GM18507 (cell line): ENCODE measurements at regions not wholly inside any gene's neighbourhood (a gene's known extent, or its start where the extent isn't known, plus 50 kb on each side); places are given as distances from the start of the nearest gene placed in this dataset.

Experiments used
- DNase-seq: peaks from one replicate; pipeline ENCODE4 v3.0.0; 2011; ENCODE audit warnings: low read depth; ENCODE audit not compliant: insufficient read length; ENCODE audit errors: extremely low spot score
- FAIRE-seq: peaks from 2 replicates; lab custom pipeline; 2011; peaks lifted over from hg19 to GRCh38; lab: Jason Lieb, UNC

DNA sequence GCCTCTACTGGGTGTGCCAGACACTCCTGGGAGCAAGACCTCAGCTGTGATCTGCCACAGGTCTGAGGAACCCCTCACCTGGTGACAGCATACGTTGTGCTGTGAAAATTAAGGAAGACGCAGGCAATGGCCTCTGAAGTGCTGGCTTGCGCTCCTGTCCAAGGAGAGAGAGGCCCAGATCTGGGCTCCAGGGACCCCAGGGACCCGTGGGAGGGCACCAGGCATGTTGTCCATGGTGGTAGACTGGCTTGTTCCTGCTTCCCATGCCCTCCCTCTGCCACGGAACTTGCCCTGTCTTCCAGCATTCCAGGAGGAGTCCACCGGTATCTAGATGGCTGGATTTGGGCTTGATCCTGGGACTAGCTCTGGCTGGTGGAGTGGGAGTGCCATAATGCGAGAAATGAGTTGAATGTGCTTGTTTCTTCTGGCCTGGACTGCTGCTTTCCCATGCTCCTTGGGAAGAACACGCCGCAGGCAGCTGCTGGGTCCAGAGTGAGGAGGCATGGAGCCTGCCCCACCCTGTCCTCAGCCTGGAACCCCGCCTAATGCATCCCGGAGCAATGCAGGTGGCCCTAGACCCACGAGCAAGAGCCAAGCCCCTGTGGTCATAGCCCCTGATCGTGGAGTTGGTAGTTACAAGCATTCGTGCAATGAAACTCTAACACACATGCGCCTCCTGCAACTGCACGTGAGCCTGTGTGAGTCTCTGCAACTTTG, 190.2 kb downstream of the TEX29 start:
- no peak for FAIRE-seq
- no peak for DNase-seq

DNA sequence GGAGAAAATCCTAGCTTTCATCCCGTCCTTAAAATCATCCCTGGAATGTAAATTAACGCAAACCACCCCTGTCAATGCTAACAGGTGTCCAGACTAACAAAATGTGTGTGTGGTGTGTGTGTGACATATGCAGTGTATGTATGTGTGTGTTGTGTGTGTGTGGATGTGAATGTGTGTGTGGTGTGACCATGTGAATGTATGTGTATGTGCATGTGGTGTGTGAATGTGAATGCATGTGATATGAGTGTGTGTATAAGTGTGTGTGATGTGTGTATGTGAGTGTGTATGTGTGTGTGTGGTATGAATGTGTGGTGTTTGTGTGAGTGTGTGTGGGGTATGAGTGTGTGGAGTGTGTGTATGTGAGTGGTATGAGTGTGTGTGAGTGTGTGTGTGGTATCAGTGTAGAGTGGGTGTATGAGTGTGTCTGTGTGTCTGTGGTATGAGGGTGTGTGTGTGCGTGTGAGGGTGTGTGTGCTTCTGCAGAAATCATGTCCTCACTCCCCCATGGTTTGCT, 190.8 kb downstream of the TEX29 start:
- FAIRE-seq, result no peak

DNA sequence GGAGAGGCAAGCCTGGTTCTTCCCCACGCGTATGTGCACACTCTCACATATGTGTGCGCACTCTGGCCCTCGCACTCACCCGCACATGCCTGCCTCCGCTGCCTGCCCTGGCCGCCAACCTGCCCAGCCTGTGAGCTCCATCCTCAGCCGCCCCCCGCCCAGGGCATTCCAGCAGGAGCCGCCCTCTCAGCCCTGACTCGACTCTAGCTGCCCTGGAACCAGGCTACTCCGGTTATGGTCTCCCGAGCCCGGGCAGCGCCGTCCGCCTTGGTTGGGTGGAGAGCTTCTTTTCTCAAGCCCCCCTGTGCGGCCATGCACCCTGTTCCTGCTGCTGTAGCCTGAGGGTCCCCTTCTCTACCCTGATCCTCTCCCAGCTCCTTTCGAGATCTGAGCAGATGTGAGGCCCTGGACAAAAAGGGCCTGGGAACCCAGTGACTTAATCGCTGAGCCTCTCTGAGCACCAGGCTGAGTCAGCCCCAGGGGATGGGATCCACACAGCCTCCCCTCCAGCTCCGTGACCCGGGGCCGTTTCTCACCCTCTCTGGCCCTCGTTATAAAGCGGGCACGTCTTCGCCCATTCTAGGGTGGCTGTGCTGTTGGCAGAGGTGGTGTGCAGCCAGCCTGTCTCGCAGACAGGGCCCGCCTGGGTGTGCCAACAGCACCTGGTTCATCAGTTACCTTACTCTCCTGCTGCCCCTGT, 191.5 kb downstream of the TEX29 start:
- FAIRE-seq, result no peak
- DNase-seq, result no peak

More for the DNA sequence above, 190.8 kb downstream of the TEX29 start:
- DNase-seq, result no peak

DNA sequence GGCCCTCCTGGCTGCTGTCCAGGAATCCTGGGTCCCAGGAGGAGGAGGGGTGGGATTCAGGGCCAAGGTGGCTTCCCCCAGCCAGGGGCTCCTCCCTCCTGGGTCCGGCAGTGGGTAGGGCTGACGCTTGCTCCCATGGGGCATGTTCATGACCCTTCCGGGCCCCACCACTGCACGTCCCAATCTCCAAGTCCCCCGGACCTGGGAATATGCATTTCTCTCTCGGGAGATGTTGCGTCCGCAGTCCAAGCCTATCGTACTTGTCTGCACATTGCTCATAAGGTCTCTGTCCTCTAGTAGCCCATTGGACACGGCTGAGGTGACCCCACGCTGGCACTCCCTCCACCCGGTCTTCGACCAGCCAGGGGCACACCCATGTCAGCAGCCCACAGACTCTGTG, 192.3 kb downstream of the TEX29 start:
- FAIRE-seq, result no peak
- no peak for DNase-seq

DNA sequence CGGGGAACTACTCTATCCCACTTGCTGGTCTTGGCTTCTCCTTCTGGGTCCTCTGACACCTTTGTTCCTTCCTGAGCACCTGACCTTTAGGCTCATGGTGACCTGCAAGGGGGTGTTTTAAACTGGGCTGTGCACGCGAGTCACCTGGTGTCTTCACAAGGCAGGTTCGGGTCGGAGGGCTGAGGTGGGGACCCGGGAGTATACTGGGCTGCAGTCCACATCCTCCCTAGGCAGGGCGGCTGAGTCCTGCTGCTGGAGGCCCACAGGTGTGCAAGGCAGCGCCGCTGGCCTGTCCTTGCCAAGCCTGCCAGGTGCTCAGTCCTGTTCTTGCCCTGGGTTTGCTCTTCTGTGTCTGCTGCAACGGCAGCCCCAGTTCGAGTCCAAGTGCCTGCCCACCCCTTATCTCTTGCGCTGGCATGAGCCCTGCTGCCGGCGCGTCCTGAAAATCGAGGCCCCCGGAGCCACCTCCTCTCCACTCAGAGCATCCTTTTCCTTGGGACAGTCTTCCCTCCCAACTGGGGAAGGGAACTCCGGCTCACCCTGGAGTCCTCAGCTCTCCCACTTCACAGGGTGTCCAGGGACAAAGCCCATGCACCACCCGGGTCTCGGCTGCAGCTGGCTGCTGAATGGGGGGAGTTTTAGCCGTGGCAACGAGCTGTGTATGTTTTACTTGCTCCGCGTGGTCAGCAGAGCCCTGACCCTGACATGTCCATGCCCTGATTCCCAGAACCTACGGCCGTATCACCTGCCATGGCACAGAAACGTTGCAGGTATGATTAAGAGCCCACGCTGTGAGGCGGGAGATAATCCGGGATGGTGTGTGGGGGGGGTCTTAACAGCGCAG, 193.5 kb downstream of the TEX29 start:
- no peak for DNase-seq
- no peak for FAIRE-seq

DNA sequence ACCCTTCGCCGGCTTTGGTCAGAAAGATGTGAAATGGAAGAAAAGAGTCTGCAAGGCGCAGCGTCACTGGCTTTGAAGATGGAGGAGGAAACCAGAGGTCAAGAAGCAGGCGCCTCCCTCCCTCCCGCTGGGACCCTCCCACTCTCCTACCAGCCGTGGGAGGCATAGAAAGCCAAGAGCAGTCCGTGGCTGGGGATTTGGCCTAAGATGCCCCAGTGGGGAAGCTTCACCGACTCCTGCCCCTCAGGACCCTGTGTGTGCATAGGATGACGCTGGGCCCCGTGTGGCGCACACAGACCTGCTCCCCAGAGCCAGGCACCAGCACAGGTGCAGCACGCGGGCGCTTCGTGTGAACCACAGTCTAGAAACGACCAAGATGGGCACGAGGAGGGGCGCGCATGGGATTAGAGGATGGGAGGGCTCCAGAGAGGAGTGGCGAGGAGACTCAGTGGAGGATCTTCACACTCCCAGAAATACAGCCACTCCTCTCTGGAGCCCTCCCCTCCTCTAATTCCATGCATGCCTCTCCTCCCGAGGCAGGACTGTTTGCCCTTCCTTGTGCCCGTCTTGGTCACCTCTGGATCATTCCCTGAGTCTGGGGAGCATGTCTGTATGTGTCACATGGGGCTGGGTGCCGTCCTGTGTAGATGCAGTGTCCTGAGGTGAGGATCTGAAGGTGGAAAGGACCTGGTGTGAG, 194.3 kb downstream of the TEX29 start:
- DNase-seq, result no peak
- no peak for FAIRE-seq

DNA sequence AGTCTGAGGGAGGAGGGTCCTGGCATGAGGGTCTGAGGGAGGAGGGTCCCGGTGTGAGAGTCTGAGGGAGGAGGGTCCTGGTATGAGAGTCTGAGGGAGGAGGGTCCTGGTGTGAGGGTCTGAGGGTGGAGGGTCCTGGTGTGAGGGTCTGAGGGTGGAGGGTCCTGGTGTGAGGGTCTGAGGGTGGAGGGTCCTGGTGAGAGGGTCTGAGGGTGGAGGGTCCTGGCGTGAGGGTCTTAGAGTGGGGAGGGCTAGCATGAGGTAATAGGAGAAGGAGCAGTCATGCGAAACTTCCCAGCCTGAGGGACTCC, 194.8 kb downstream of the TEX29 start:
- FAIRE-seq (no peak), DNase-seq (no peak)

DNA sequence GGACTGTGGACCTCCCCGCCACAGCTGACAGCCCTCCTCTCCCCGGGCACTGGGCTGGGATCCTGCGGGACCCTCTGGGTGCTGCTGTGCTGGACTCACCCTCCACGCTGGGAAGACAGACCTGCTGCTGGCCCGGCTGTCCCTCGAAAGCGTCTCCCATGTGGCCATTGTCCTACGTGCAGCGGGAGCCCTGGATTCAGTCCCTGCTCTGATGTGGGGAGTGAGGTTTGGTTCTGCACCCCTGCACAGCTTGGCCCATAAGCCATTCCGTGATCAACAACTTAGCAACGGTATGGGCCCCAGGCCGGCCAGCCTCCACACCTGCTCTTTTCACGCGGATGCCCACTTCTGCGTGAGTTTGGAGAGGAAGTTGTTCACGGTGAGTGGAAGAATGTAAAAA, 195.2 kb downstream of the TEX29 start:
- FAIRE-seq, result no peak

DNA sequence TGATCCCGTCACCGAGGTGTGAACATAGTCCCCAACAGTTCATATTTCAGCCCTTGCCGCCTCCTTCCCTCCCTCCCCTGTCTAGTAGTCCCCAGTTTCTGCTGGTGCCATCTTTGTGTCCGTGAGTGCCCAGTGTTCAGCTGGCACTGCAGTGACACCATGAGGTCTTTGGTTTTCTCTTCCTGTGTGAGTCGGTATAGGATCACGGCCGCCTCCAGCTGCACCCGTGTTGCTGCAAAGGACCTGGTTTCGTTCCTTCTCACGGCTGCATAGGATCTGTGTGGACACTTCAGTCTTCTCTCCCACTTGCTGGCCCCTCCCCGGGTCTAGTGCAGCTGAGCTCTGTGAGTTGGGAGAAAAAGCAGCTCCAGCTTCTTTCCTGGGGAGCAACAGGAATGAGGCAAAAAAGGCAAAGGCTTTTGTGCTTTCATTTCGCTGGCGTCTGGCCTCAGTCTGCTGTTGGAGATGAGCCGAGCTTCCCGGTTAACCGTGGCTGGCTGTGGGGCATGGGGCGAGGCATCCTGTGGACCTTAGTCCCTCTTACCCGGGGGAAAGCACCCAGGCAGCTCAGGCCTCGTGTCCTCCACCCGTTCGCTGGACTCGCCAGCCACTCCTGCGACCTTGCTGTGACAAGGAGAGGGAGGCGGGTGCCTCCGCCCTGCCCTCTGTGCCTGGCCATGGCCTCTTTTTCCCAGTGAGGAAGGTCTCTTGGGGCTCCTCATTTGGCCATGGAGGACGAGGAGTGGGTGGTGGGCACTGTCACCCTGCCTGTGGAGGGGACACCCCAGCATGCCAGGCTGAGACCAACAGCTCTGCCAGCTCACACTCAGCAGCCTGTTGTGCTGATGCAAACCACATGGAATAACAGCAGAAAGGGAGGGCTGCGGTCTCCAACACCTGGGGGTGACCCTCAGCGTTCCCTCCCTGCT, 196.5 kb downstream of the TEX29 start:
- FAIRE-seq (no peak), DNase-seq (no peak)

More for the DNA sequence above, 195.2 kb downstream of the TEX29 start:
- no peak for DNase-seq

DNA sequence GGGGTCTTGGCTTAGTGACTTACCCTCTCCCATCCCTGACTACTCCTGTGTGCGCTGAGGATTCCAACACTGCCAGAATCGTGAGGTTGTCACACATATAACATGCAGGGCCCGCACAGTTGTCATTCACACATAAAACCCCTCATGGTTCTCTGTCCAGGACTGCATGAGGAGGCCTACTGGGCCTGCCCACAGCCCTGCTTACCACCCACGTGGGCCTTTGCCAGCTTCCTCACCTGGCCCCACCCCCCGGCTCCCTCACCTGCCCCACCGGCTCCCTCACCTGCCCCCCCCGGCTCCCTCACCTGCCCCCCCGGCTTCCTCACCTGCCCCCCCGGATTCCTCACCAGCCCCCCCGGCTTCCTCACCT, 197.2 kb downstream of the TEX29 start:
- FAIRE-seq, result no peak
- no peak for DNase-seq

DNA sequence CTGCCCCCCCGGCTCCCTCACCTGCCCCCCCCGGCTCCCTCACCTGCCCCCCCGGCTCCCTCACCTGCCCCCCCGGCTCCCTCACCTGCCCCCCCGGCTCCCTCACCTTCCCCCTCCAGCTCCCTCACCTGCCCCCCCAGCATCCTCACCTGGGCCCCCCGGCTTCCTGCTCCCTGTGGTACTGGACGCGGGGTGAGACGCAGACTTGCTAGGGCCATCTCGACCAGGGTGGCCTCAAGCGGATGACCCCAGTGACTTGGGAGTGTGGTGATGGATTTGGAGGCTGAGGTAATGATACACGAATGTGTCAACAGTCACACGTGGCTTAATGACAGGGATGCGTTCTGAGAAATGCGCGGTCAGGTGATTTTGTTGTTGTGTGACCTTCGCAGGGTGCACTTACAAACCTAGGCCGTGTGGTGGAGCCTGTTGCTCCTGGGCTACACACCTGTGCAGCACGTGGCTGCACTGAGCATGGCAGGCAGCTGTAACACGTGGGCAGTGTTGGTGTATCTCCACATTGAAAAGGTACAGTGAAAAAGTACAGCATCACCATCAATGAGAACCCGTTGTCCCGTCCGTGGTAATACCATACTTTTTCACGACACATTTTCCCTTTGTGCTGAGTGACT, 197.8 kb downstream of the TEX29 start:
- no peak for DNase-seq
- no peak for FAIRE-seq

DNA sequence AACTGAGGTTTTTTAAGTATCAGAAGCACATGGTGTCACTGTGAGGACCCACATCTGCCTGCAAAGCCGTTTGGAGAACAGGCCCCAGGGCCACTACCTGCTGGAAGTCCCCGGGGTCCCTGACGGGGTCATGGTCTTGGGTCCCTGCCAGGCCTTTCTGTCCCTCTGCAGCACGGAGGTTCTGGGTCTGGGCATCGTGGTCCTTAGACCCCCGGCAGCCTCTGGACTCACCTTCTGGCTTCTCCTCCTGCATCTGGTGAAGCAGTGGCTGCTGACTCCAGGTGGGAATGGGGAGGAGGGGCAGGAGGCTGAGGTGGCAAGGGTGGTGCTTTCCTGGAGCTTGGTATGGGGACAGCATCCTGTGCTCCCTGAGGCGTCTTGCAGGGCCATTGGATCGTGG, 198.6 kb downstream of the TEX29 start:
- no peak for DNase-seq

DNA sequence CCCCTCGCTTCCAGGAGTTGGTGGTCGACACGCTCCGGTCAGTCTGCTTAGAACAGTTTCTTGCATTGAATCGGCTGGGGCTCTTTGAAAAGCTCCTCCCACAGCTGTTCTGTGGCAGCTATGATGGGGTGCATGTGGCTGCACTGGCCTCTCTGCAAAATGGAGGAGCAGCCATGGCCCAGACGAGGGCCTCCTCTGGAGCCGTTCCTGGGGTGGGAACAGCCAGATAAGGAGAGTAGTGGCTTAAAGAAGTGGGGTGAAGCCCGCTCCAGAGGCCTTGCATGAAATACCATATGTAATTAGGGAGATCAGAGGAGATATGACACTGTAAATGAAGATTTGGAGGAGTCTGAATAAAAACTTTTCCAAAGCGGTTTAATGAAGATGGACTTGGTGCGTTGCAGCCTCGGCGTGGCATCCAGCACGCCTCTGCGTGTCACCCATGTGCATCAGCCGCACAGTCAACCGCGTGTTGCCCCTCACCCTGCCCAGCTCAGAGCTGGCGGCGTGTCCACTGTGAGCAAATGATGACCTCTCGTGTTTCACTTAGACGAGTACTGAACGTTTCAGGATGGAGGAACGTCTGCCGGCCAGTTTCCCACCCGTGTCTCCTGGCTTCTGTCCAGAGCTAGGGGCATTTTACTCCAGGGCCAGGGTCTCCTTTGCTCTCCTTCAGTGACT, 199.2 kb downstream of the TEX29 start:
- DNase-seq, result no peak
- no peak for FAIRE-seq

More for the DNA sequence above, 198.6 kb downstream of the TEX29 start:
- FAIRE-seq, result no peak

DNA sequence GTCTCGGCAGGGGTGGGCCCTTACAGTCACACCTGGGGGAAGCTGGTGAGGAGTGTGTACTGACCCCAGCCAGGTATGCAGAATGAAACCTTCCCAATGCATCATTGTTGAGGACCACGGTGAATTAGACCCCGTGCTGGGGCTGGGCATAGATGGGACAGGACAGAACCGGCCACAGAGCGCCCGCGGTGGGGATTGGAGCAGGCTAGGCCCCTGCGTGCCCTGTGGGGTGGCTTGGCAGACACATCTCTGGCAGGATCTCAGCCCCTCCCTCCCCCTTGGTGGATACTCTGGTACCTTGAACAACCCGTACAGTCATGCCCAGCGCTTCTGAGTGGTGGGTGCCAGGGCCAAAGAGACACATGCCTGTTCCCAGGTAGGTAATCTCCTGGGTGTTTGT, 200.6 kb downstream of the TEX29 start:
- no peak for FAIRE-seq
- DNase-seq, result no peak

DNA sequence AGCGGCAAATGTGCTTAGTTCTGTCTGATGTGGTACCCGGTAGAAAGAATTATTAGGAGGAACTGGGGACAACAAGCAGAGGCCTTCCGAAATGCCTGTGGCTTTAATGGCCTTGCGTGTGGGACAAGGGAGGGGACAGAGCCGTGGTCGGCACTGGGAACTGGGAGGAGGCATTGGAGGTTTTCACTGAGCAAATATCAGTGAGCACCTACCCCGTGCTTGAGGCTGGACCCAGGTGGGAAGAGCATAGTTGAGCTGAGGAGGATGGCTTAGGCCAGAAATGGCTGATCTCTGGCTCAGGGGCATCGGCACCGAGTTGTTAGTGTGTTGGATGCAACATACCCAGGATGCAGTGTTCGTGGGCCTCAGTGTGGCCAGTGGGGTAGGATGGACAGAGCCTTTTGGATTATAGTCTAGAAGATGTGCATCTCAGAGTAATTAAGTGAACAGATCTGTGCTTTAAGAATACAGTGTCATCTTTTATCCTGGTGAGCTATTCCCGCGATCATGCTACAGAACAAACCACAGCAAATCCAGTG, 201.3 kb downstream of the TEX29 start:
- DNase-seq, result no peak
- FAIRE-seq, result no peak

DNA sequence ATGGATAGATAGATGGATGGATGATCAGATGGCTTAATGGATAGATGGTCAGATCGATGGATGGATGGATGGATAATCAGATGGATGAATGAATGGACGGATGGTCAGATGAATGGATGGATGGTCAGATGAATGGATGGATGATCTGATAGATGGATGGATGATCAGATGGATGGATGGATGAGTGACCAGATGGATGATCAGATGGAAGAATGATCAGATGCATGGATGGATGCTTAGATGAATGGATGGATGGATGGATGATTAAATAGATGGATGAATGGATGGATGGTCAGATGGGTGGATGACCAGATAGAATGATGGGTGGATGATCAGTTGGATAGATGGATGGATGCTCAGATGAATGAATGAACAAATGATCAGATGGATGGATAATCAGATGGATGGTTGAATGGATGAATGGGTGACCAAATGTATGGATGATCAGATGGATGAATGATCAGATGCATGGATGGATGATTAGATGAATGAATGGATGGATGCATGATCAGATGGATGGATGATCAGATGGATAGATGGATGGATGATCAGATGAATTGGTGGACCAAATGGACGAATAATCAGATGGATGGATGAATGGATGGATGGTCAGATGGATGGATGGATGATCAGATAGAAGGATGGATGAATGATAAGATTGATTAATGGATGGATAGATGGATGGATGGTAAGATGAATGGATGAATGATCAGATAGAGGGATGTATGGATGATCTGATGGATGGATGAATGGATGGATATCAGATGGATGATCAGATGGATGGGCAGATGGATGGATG, 205.1 kb downstream of the TEX29 start:
- no peak for DNase-seq
- FAIRE-seq, result no peak

DNA sequence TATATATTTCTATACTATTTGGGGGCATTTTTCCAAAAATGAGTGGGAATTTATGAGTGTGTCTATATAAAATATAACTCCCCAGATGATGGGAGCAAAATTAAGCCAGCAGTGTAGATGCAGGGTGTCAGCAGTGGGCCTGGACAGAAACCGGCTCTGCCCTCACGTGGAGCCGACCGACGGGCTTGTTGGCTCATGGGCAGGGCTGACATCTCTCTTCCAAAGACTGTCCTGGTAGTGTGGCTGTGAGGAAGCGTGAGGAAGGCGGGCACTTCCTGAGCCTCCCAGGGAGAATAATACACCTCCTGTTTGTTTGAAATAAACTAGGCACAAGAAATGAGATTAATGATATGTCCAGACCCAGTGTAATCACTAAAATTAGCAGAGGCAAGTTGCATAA, 206.5 kb downstream of the TEX29 start:
- DNase-seq, result no peak
- no peak for FAIRE-seq
